Liver (tissue), 8 donors: ENCODE measurements at regions not wholly inside any gene's neighbourhood (a gene's known extent, or its start where the extent isn't known, plus 50 kb on each side); places are given as distances from the start of the nearest gene placed in this dataset.

ENCODE experiments used
- DNase-seq: peaks from one replicate; pipeline ENCODE4 v3.0.0-alpha.2; 2017; ENCODE audit warnings: low spot score
- H3K27ac ChIP-seq, 2 donors: one replicate each; pipeline ENCODE4 v1.7.0; 2013; ENCODE audit warnings: inconsistent platforms in 2 of 2, low read length in 2 of 2, control low read depth in 1 of 2, low read depth in 1 of 2, mild to moderate bottlenecking in 1 of 2
- H3K27me3 ChIP-seq, 4 donors: one replicate each; pipeline versions ENCODE4 v1.6.1 to v1.7.0; 2013; ENCODE audit warnings: low read length in 3 of 4, inconsistent platforms in 1 of 4, mild to moderate bottlenecking in 1 of 4, moderate library complexity in 1 of 4; ENCODE audit not compliant: control insufficient read depth in 4 of 4, insufficient read depth in 4 of 4
- H3K36me3 ChIP-seq, 4 donors: one replicate each; pipeline versions ENCODE4 v1.6.1 to v1.7.0; 2013; ENCODE audit warnings: low read length in 3 of 4, mild to moderate bottlenecking in 3 of 4, low read depth in 1 of 4, moderate library complexity in 1 of 4; ENCODE audit not compliant: control insufficient read depth in 4 of 4, insufficient read depth in 3 of 4
- H3K4me1 ChIP-seq, 4 donors: one replicate each; pipeline versions ENCODE4 v1.6.1 to v1.7.0; 2013; ENCODE audit warnings: low read length in 3 of 4, mild to moderate bottlenecking in 3 of 4, moderate library complexity in 1 of 4; ENCODE audit not compliant: control insufficient read depth in 4 of 4, insufficient read depth in 4 of 4
- H3K4me3 ChIP-seq, 3 donors: one replicate each; pipeline versions ENCODE4 v1.6.1 to v1.7.0; 2013; ENCODE audit warnings: low read length in 3 of 3, control low read depth in 1 of 3, low read depth in 1 of 3, mild to moderate bottlenecking in 1 of 3
- H3K9ac ChIP-seq, 2 donors: one replicate each; pipeline ENCODE4 v1.7.0; 2013; ENCODE audit warnings: low read length in 2 of 2, mild to moderate bottlenecking in 2 of 2, moderate library complexity in 2 of 2, control low read depth in 1 of 2, low read depth in 1 of 2
- H3K9me3 ChIP-seq, 4 donors: one replicate each; pipeline versions ENCODE4 v1.6.1 to v1.7.0; 2013; ENCODE audit warnings: low read length in 3 of 4; ENCODE audit not compliant: control insufficient read depth in 4 of 4
- EGR1 ChIP-seq, 2 donors: IDR thresholded peaks; 2 replicates each; pipeline ENCODE4 v1.6.1; 2016 to 2018; ENCODE audit warnings: antibody characterized with exemption in 2 of 2, low read depth in 2 of 2
- FOXA1 ChIP-seq: IDR thresholded peaks from 2 replicates; pipeline ENCODE4 v1.6.1; 2016; ENCODE audit warnings: antibody characterized with exemption
- FOXA2 ChIP-seq: IDR thresholded peaks from 2 replicates; pipeline ENCODE4 v1.6.1; 2016; ENCODE audit warnings: antibody characterized with exemption
- GABPA ChIP-seq, 2 donors: IDR thresholded peaks in 1 of 2; conservative IDR thresholded peaks in 1 of 2; 2 replicates each; pipeline ENCODE4 v1.6.1; 2016; ENCODE audit warnings: antibody characterized with exemption in 2 of 2, mild to moderate bottlenecking in 1 of 2, moderate library complexity in 1 of 2
- HNF4A ChIP-seq, 2 donors: conservative IDR thresholded peaks; 2 replicates each; pipeline ENCODE4 v1.6.1; 2016; ENCODE audit warnings: antibody characterized with exemption in 2 of 2, mild to moderate bottlenecking in 2 of 2
- HNF4G ChIP-seq: IDR thresholded peaks from 2 replicates; pipeline ENCODE4 v1.6.1; 2016; ENCODE audit warnings: antibody characterized with exemption
- JUND ChIP-seq, 2 donors: IDR thresholded peaks; 2 replicates each; pipeline ENCODE4 v1.6.1; 2016; ENCODE audit warnings: antibody characterized with exemption in 2 of 2
- NR2F2 ChIP-seq: IDR thresholded peaks from 2 replicates; pipeline ENCODE4 v1.6.1; 2016; ENCODE audit warnings: antibody characterized with exemption
- RAD21 ChIP-seq, 2 donors: IDR thresholded peaks; 2 replicates each; pipeline ENCODE4 v1.6.1; 2016; ENCODE audit warnings: antibody characterized with exemption in 2 of 2, mild to moderate bottlenecking in 2 of 2
- RXRA ChIP-seq, 2 donors: IDR thresholded peaks; 2 replicates each; pipeline ENCODE4 v1.6.1; 2017 to 2018; ENCODE audit warnings: antibody characterized with exemption in 2 of 2, mild to moderate bottlenecking in 1 of 2
- SP1 ChIP-seq: IDR thresholded peaks from 2 replicates; pipeline ENCODE4 v1.6.1; 2018; ENCODE audit warnings: antibody characterized with exemption, mild to moderate bottlenecking
- TAF1 ChIP-seq: conservative IDR thresholded peaks from 2 replicates; pipeline ENCODE4 v1.6.1; 2016; ENCODE audit warnings: antibody characterized with exemption, mild to moderate bottlenecking
- YY1 ChIP-seq: IDR thresholded peaks from 2 replicates; pipeline ENCODE4 v1.6.1; 2016; ENCODE audit warnings: antibody characterized with exemption, mild to moderate bottlenecking
- WGBS: extraction: QIAGEN DNeasy Blood & Tissue Kit; methylation state at CpG from one replicate; pipeline ENCODE4 v1.1.7; 2013; 5-methylcytosine and 5-hydroxymethylcytosine counted together
- TF ChIP-seq, protein P1 (sequence below): IDR thresholded peaks from 2 replicates; pipeline ENCODE4 v1.6.1; 2016; ENCODE audit warnings: antibody characterized with exemption
- TF ChIP-seq, protein P2 (sequence below): fragments of 150-350 bp; IDR thresholded peaks from 2 replicates; pipeline ENCODE4 v1.5.1; 2017; ENCODE audit warnings: improper control_type of control experiment, low read depth, low read length; ENCODE audit not compliant: missing input control
- TF ChIP-seq, protein P3 (sequence below): IDR thresholded peaks from 2 replicates; pipeline ENCODE4 v1.6.1; 2016; ENCODE audit warnings: antibody characterized with exemption
- TF ChIP-seq, protein P4 (sequence below): IDR thresholded peaks from 2 replicates; pipeline ENCODE4 v1.6.1; 2016; ENCODE audit warnings: antibody characterized with exemption
- TF ChIP-seq, protein P5 (sequence below): IDR thresholded peaks from 2 replicates; pipeline ENCODE4 v1.6.1; 2016; ENCODE audit warnings: antibody characterized with exemption, mild to moderate bottlenecking
- donor health status: healthy.
- donor health status: healthy.
- donor health status: healthy.
- donor health status: healthy.
- donor health status: healthy.

DNA sequence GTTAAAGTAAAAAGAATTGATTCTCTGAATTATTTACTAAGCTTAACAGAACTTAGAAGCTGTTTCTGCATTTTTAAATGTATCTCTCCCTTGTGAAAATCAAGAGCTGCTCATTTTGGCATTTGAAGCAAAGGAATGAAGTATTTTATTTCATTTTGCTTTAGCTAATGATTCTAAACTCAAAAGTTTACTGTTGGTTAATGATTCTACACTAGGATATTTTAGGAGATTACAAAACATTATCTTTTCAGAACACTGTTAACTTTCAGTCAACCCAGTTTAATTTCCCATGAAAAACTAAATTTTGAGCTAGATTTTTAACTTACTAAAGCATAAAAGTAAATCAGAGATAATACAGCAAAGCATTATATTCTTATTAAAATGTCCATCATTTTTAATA lies 355.2 kb upstream of the CXorf51B start:
- Histone ChIP-seq H3K9ac (no peak overlapping the region), H3K4me3 (no peak overlapping the region), H3K27ac (peak overlapping the region; percentile 16 to 46), H3K36me3 (no peaks in the 10 kb centered on the region), H3K9me3 (no peaks in the 10 kb centered on the region), H3K27me3 (no peaks in the 10 kb centered on the region), H3K4me1 (peaks cover 2 to 19% (median 8%) of the 10 kb centered on the region in 4 donors)
- TF ChIP-seq RAD21 (IDR thresholded peaks at IDR 0.05) (no peak), TAF1 (peak; percentile 33)
- no peak for DNase-seq

DNA sequence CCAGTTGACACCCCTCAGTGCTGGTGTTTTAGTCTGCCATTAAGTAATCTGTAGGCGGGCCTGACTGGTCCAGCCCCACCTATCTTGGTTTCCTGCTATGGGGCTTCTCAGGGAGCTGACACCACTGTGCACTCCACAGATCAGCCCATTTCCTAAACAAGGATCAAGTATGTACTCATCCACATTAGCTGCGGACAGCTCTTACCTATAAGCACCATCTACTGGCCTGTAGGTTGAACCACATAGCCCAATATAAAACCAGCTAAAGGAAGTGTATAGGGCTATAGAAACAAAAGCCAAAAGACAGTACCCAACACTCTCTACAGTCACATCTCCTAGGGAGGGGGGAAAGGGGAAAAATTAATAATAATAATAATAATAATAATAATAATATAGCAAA lies 353.5 kb upstream of the CXorf51B start:
- Histone ChIP-seq H3K27me3 (no peaks in the 10 kb centered on the region), H3K36me3 (no peaks in the 10 kb centered on the region), H3K9ac (no peak overlapping the region), H3K4me3 (no peak overlapping the region), H3K9me3 (no peaks in the 10 kb centered on the region), H3K27ac (no peak overlapping the region), H3K4me1 (peaks cover 0 to 16% (median 8%) of the 10 kb centered on the region in 4 donors)
- 81% methylated on average over 2 of the region's 2 CpGs for WGBS
- no peak for DNase-seq
- TF ChIP-seq EGR1 (IDR thresholded peaks at IDR 0.05; ENCODE audit: low read depth in 2 of 2) (no peak), TAF1 (no peak), RAD21 (IDR thresholded peaks at IDR 0.05) (peak; percentile 77 to 85)
- TF ChIP-seq, protein P1, sequence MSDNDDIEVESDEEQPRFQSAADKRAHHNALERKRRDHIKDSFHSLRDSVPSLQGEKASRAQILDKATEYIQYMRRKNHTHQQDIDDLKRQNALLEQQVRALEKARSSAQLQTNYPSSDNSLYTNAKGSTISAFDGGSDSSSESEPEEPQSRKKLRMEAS = no peak
- TF ChIP-seq, protein P2, sequence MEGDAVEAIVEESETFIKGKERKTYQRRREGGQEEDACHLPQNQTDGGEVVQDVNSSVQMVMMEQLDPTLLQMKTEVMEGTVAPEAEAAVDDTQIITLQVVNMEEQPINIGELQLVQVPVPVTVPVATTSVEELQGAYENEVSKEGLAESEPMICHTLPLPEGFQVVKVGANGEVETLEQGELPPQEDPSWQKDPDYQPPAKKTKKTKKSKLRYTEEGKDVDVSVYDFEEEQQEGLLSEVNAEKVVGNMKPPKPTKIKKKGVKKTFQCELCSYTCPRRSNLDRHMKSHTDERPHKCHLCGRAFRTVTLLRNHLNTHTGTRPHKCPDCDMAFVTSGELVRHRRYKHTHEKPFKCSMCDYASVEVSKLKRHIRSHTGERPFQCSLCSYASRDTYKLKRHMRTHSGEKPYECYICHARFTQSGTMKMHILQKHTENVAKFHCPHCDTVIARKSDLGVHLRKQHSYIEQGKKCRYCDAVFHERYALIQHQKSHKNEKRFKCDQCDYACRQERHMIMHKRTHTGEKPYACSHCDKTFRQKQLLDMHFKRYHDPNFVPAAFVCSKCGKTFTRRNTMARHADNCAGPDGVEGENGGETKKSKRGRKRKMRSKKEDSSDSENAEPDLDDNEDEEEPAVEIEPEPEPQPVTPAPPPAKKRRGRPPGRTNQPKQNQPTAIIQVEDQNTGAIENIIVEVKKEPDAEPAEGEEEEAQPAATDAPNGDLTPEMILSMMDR = peak; percentile 40

DNA sequence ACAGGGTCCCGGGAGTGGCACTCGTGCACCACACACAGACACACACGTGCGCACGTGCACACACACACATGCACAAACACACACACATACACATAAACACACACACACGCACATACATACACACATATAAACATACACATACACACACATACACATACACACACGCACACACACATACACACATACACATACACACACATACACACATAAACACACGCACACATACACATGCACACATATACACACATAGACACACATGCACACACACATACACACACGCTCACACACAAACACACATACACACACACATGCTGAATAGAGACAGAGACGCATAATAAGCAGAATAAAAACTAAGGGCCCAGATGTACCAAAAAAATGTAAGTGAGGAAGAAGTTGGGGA lies 332.2 kb upstream of the CXorf51B start:
- no peaks in the 10 kb centered on the region for H3K27me3 ChIP-seq
- TF ChIP-seq, protein P1 = no peak
- TF ChIP-seq EGR1 (IDR thresholded peaks at IDR 0.05; ENCODE audit: low read depth in 2 of 2) = no peak
- TF ChIP-seq RXRA (IDR thresholded peaks at IDR 0.05) = no peak
- TF ChIP-seq GABPA (IDR thresholded peaks at IDR 0.05 in 1 of 2, conservative IDR thresholded peaks at IDR 0.05 in 1 of 2) = no peak
- no peak for TF ChIP-seq FOXA2
- TF ChIP-seq JUND (IDR thresholded peaks at IDR 0.05) = no peak
- TF ChIP-seq HNF4G = no peak
- TF ChIP-seq RAD21 (IDR thresholded peaks at IDR 0.05) = no peak
- TF ChIP-seq, protein P2 = no peak
- TF ChIP-seq TAF1 = no peak
- TF ChIP-seq, protein P3, sequence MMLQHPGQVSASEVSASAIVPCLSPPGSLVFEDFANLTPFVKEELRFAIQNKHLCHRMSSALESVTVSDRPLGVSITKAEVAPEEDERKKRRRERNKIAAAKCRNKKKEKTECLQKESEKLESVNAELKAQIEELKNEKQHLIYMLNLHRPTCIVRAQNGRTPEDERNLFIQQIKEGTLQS = no peak
- TF ChIP-seq, protein P4, sequence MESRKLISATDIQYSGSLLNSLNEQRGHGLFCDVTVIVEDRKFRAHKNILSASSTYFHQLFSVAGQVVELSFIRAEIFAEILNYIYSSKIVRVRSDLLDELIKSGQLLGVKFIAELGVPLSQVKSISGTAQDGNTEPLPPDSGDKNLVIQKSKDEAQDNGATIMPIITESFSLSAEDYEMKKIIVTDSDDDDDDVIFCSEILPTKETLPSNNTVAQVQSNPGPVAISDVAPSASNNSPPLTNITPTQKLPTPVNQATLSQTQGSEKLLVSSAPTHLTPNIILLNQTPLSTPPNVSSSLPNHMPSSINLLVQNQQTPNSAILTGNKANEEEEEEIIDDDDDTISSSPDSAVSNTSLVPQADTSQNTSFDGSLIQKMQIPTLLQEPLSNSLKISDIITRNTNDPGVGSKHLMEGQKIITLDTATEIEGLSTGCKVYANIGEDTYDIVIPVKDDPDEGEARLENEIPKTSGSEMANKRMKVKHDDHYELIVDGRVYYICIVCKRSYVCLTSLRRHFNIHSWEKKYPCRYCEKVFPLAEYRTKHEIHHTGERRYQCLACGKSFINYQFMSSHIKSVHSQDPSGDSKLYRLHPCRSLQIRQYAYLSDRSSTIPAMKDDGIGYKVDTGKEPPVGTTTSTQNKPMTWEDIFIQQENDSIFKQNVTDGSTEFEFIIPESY = no peak
- TF ChIP-seq NR2F2 = no peak
- TF ChIP-seq, protein P5, sequence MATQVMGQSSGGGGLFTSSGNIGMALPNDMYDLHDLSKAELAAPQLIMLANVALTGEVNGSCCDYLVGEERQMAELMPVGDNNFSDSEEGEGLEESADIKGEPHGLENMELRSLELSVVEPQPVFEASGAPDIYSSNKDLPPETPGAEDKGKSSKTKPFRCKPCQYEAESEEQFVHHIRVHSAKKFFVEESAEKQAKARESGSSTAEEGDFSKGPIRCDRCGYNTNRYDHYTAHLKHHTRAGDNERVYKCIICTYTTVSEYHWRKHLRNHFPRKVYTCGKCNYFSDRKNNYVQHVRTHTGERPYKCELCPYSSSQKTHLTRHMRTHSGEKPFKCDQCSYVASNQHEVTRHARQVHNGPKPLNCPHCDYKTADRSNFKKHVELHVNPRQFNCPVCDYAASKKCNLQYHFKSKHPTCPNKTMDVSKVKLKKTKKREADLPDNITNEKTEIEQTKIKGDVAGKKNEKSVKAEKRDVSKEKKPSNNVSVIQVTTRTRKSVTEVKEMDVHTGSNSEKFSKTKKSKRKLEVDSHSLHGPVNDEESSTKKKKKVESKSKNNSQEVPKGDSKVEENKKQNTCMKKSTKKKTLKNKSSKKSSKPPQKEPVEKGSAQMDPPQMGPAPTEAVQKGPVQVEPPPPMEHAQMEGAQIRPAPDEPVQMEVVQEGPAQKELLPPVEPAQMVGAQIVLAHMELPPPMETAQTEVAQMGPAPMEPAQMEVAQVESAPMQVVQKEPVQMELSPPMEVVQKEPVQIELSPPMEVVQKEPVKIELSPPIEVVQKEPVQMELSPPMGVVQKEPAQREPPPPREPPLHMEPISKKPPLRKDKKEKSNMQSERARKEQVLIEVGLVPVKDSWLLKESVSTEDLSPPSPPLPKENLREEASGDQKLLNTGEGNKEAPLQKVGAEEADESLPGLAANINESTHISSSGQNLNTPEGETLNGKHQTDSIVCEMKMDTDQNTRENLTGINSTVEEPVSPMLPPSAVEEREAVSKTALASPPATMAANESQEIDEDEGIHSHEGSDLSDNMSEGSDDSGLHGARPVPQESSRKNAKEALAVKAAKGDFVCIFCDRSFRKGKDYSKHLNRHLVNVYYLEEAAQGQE = no peak
- no peak for TF ChIP-seq YY1
- TF ChIP-seq SP1 = no peak
- no peak for TF ChIP-seq FOXA1
- TF ChIP-seq HNF4A (conservative IDR thresholded peaks at IDR 0.05) = no peak
- H3K9me3 ChIP-seq = peaks cover 0 to 3% (median 0%) of the 10 kb centered on the region in 4 donors
- H3K9ac ChIP-seq = no peak overlapping the region
- H3K4me3 ChIP-seq = no peak overlapping the region
- DNase-seq = no peak
- H3K36me3 ChIP-seq = no peaks in the 10 kb centered on the region
- no peak overlapping the region for H3K27ac ChIP-seq
- WGBS = 92% methylated on average over 10 of the region's 10 CpGs
- no peaks in the 10 kb centered on the region for H3K4me1 ChIP-seq
